H9 (cell line): ENCODE measurements at regions not wholly inside any gene's neighbourhood (a gene's known extent, or its start where the extent isn't known, plus 50 kb on each side); places are given as distances from the start of the nearest gene placed in this dataset.

Experiments
- DNase-seq: peaks from one replicate; pipeline ENCODE4 v3.0.0-alpha.2; 2017
- H2AFZ ChIP-seq: one replicate; pipeline ENCODE4 v1.6.1; 2013; ENCODE audit warnings: mild to moderate bottlenecking, low read length, control low read depth, moderate library complexity
- H2AK5ac ChIP-seq: 2 replicates; pipeline ENCODE4 v1.6.1; 2013; ENCODE audit warnings: low read length, control low read depth, mixed read lengths; ENCODE audit not compliant: insufficient read length
- H2BK120ac ChIP-seq: one replicate; pipeline ENCODE4 v1.6.1; 2013; ENCODE audit warnings: low read depth, mild to moderate bottlenecking, low read length, control low read depth, inconsistent platforms; ENCODE audit not compliant: poor library complexity, severe bottlenecking
- H2BK12ac ChIP-seq: 2 replicates; pipeline ENCODE4 v1.6.1; 2013; ENCODE audit warnings: low read length, control low read depth, mixed read lengths, low read depth; ENCODE audit not compliant: insufficient read length
- H2BK15ac ChIP-seq: 2 replicates; pipeline ENCODE4 v1.6.1; 2013; ENCODE audit warnings: low read depth, low read length, control low read depth
- H2BK20ac ChIP-seq: one replicate; pipeline ENCODE4 v1.6.1; 2013; ENCODE audit warnings: low read depth, mild to moderate bottlenecking, low read length, control low read depth, inconsistent platforms; ENCODE audit not compliant: poor library complexity, severe bottlenecking
- H2BK5ac ChIP-seq: 2 replicates; pipeline ENCODE4 v1.6.1; 2013; ENCODE audit warnings: low read length, control low read depth, mixed read lengths; ENCODE audit not compliant: insufficient read length
- H3K14ac ChIP-seq: 2 replicates; pipeline ENCODE4 v1.6.1; 2013; ENCODE audit warnings: low read length, control low read depth; ENCODE audit not compliant: insufficient read depth
- H3K18ac ChIP-seq: 2 replicates; pipeline ENCODE4 v1.6.1; 2013; ENCODE audit warnings: low read depth, mild to moderate bottlenecking, mixed read lengths, low read length, control low read depth; ENCODE audit not compliant: insufficient read length
- H3K23ac ChIP-seq: 2 replicates; pipeline ENCODE4 v1.6.1; 2013; ENCODE audit warnings: low read length, control low read depth, mixed read lengths, low read depth; ENCODE audit not compliant: insufficient read length
- H3K23me2 ChIP-seq: 2 replicates; pipeline ENCODE4 v1.6.1; 2013; ENCODE audit warnings: low read depth, mild to moderate bottlenecking, mixed read lengths, low read length, control low read depth; ENCODE audit not compliant: insufficient read length, poor library complexity, severe bottlenecking
- H3K27ac ChIP-seq: 2 replicates; pipeline ENCODE4 v1.5.1; 2013; ENCODE audit warnings: low read length, control low read depth, mixed read lengths, low read depth; ENCODE audit not compliant: insufficient read length
- H3K27me3 ChIP-seq: 2 replicates; pipeline ENCODE4 v1.6.1; 2013; ENCODE audit warnings: low read length, control low read depth, inconsistent platforms; ENCODE audit not compliant: insufficient read depth
- H3K4ac ChIP-seq: 2 replicates; pipeline ENCODE4 v1.6.1; 2013; ENCODE audit warnings: low read depth, mild to moderate bottlenecking, control low read depth, inconsistent platforms, low read length, moderate library complexity
- H3K4me1 ChIP-seq: 2 replicates; pipeline ENCODE4 v1.6.1; 2013; ENCODE audit warnings: low read length, control low read depth, inconsistent platforms; ENCODE audit not compliant: insufficient read depth
- H3K4me2 ChIP-seq: 2 replicates; pipeline ENCODE4 v1.6.1; 2013; ENCODE audit warnings: low read length, control low read depth, mixed read lengths; ENCODE audit not compliant: insufficient read length, insufficient read depth
- H3K56ac ChIP-seq: 2 replicates; pipeline ENCODE4 v1.6.1; 2013; ENCODE audit warnings: low read depth, mild to moderate bottlenecking, mixed read lengths, low read length, control low read depth; ENCODE audit not compliant: insufficient read length
- H3K79me1 ChIP-seq: 2 replicates; pipeline ENCODE4 v1.6.1; 2013; ENCODE audit warnings: low read depth, mild to moderate bottlenecking, moderate library complexity, low read length, control low read depth, inconsistent platforms; ENCODE audit not compliant: insufficient read depth, poor library complexity, severe bottlenecking
- H3K79me2 ChIP-seq: 2 replicates; pipeline ENCODE4 v1.6.1; 2013; ENCODE audit warnings: low read length, control low read depth, inconsistent platforms; ENCODE audit not compliant: insufficient read depth
- H3K9ac ChIP-seq: 2 replicates; pipeline ENCODE4 v1.6.1; 2013; ENCODE audit warnings: low read length, control low read depth, mixed read lengths; ENCODE audit not compliant: insufficient read length; ENCODE audit errors: extremely low read depth
- H3K9me3 ChIP-seq: one replicate; pipeline ENCODE4 v1.6.1; 2013; ENCODE audit warnings: low read depth, low read length, inconsistent platforms; ENCODE audit not compliant: control insufficient read depth
- H3T11ph ChIP-seq: one replicate; pipeline ENCODE4 v1.6.1; 2013; ENCODE audit warnings: mild to moderate bottlenecking, low read length, control low read depth, inconsistent platforms
- H4K20me1 ChIP-seq: one replicate; pipeline ENCODE4 v1.6.1; 2013; ENCODE audit not compliant: control insufficient read depth, insufficient read length, insufficient read depth
- H4K5ac ChIP-seq: 2 replicates; pipeline ENCODE4 v1.6.1; 2013; ENCODE audit warnings: low read depth, mild to moderate bottlenecking, mixed read lengths, low read length, control low read depth; ENCODE audit not compliant: insufficient read length
- H4K8ac ChIP-seq: replicated peaks from 2 replicates; pipeline ENCODE4 v1.6.1; 2013; ENCODE audit warnings: low read length, control low read depth, mixed read lengths, low read depth; ENCODE audit not compliant: insufficient read length
- H4K91ac ChIP-seq: 2 replicates; pipeline ENCODE4 v1.6.1; 2013; ENCODE audit warnings: low read depth, mild to moderate bottlenecking, moderate library complexity, mixed read lengths, low read length, control low read depth; ENCODE audit not compliant: insufficient read length
- H3K27ac Mint-ChIP-seq, 3 experiments: 2 replicates in 2 of 3; 3 replicates in 1 of 3; pipeline ENCODE4 v1.8.0; 2020 to 2021; ENCODE audit warnings: mixed read lengths in 3 of 3, mild to moderate bottlenecking in 1 of 3, moderate library complexity in 1 of 3
- H3K27me3 Mint-ChIP-seq: 2 replicates; pipeline ENCODE4 v1.8.0; 2021; ENCODE audit warnings: low read depth, mild to moderate bottlenecking, moderate library complexity, mixed read lengths
- H3K36me3 Mint-ChIP-seq, 3 experiments: 2 replicates in 2 of 3; 3 replicates in 1 of 3; pipeline ENCODE4 v1.8.0; 2020 to 2021; ENCODE audit warnings: low read depth in 3 of 3, mixed read lengths in 3 of 3; ENCODE audit not compliant: insufficient read depth in 1 of 3
- H3K4me1 Mint-ChIP-seq, 2 experiments: 2 replicates each; pipeline ENCODE4 v1.8.0; 2020; ENCODE audit warnings: mixed read lengths in 2 of 2
- H3K4me3 Mint-ChIP-seq, 2 experiments: 2 replicates in 1 of 2; 3 replicates in 1 of 2; pipeline ENCODE4 v1.8.0; 2020 to 2021; ENCODE audit warnings: mild to moderate bottlenecking in 2 of 2, mixed read lengths in 2 of 2, moderate library complexity in 1 of 2
- H3K9me3 Mint-ChIP-seq, 2 experiments: 2 replicates in 1 of 2; 3 replicates in 1 of 2; pipeline ENCODE4 v1.8.0; 2020; ENCODE audit warnings: mild to moderate bottlenecking in 2 of 2, mixed read lengths in 2 of 2, moderate library complexity in 1 of 2
- CTCF ChIP-seq: fragments of 200-600 bp; sonication (generic); conservative IDR thresholded peaks from 3 replicates; pipeline ENCODE4 v1.8.0; 2021; ENCODE audit warnings: antibody characterized with exemption, mild to moderate bottlenecking
- WGBS: extraction: QIAGEN DNeasy Blood & Tissue Kit; methylation state at CpG from one replicate; pipeline ENCODE4 v1.1.7; 2013; ENCODE audit warnings: missing lambda C conversion rate, low lambda C conversion rate, mixed read lengths; ENCODE audit not compliant: insufficient read length; ENCODE audit errors: extremely low coverage; 5-methylcytosine and 5-hydroxymethylcytosine counted together

GRCh38 chr2:125041846-125042245 lies 1016.8 kb downstream of the CNTNAP5 start:
- H3K27ac Mint-ChIP-seq: no peak overlapping the region
- no peak overlapping the region for H3T11ph ChIP-seq
- H3K9me3 Mint-ChIP-seq: peaks cover 0 to 2% of the 10 kb centered on the region in 2 experiments; a peak in 1 of 5 replicates
- H4K91ac ChIP-seq: no peak overlapping the region
- H4K20me1 ChIP-seq: no peaks in the 10 kb centered on the region
- peaks cover 0 to 2% (median under 1%) of the 10 kb centered on the region in 3 experiments; a peak in 2 of 7 replicates for H3K36me3 Mint-ChIP-seq
- no peak overlapping the region for H2BK20ac ChIP-seq
- H3K27me3 Mint-ChIP-seq: no peaks in the 10 kb centered on the region
- H2BK15ac ChIP-seq: no peak overlapping the region
- no peak overlapping the region for H4K5ac ChIP-seq
- no peaks in the 10 kb centered on the region for H3K23me2 ChIP-seq
- H2AK5ac ChIP-seq: no peak overlapping the region
- no peak overlapping the region for H3K14ac ChIP-seq
- no peak overlapping the region for H3K27ac ChIP-seq
- no CpG with 5 or more reads among the region's 2 CpGs for WGBS
- no peak overlapping the region for H2BK5ac ChIP-seq
- H3K9me3 ChIP-seq: no peaks in the 10 kb centered on the region
- no peak overlapping the region for H3K23ac ChIP-seq
- no peak overlapping the region for H3K4ac ChIP-seq
- H3K4me1 Mint-ChIP-seq: peaks cover 0 to 6% of the 10 kb centered on the region in 2 experiments; a peak in 1 of 4 replicates
- no peak overlapping the region for H2BK12ac ChIP-seq
- H3K9ac ChIP-seq: no peak overlapping the region
- H3K4me3 Mint-ChIP-seq: no peak overlapping the region
- no peak overlapping the region for H2BK120ac ChIP-seq
- TF ChIP-seq CTCF: no peak
- no peak overlapping the region for H2AFZ ChIP-seq
- H3K79me1 ChIP-seq: no peaks in the 10 kb centered on the region
- H3K4me1 ChIP-seq: no peaks in the 10 kb centered on the region
- no peak overlapping the region for H3K56ac ChIP-seq
- no peak for DNase-seq
- H3K79me2 ChIP-seq: no peaks in the 10 kb centered on the region
- H3K27me3 ChIP-seq: no peaks in the 10 kb centered on the region
- no peak overlapping the region for H3K18ac ChIP-seq
- H4K8ac ChIP-seq: no peak overlapping the region
- H3K4me2 ChIP-seq: no peak overlapping the region
